PFSK-1 (cell line): ENCODE measurements at regions not wholly inside any gene's neighbourhood (a gene's known extent, or its start where the extent isn't known, plus 50 kb on each side); places are given as distances from the start of the nearest gene placed in this dataset.

Experiments
- FOXP2 ChIP-seq: optimal IDR thresholded peaks from 2 replicates; pipeline ENCODE3; 2011; ENCODE audit warnings: borderline replicate concordance, control low read depth, inconsistent platforms; ENCODE audit not compliant: insufficient read depth; ENCODE audit errors: extremely low read length, extremely low read depth
- POLR2AphosphoS5 ChIP-seq: IDR thresholded peaks from 2 replicates; pipeline ENCODE4 v1.6.1; 2012; ENCODE audit warnings: low read depth, mild to moderate bottlenecking, control low read depth, low read length, moderate library complexity
- SIN3A ChIP-seq: IDR thresholded peaks from 2 replicates; pipeline ENCODE4 v1.6.1; 2012; ENCODE audit warnings: mild to moderate bottlenecking, low read length, moderate library complexity, borderline replicate concordance; ENCODE audit not compliant: insufficient read depth
- TAF1 ChIP-seq: IDR thresholded peaks from 2 replicates; pipeline ENCODE4 v1.6.1; 2012; ENCODE audit warnings: low read length, control low read depth, borderline replicate concordance; ENCODE audit not compliant: insufficient read depth
- TF ChIP-seq, protein P1 (sequence below), 2 experiments: IDR thresholded peaks; 2 replicates each; pipeline versions ENCODE4 v1.6.1 to v1.8.0; 2011 to 2012; ENCODE audit warnings: low read depth in 2 of 2, low read length in 2 of 2, control low read depth in 1 of 2, inconsistent platforms in 1 of 2, mild to moderate bottlenecking in 1 of 2, moderate library complexity in 1 of 2; ENCODE audit not compliant: insufficient read depth in 1 of 2

DNA sequence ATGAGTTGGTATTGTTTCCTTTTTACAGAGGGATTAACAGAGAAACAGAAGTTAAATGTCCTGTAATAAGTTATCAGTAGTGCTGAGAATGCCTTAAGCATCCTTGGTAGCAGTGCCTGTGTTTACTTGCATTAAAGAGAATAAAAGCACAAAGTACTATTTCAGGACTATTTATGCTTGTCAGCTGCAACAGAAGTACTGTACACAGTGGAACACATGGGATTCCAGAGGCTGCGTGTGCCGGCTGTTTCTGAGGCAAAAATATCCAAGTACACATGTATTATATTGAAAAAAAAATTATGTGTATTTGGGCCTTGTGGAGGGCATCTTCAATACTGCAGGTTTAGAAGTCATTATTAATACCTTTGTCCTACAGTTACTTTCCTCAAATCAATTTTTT is 58.2 kb upstream of the ACTBL2 start:
- TF ChIP-seq POLR2AphosphoS5, result no peak
- no peak for TF ChIP-seq FOXP2
- TF ChIP-seq, protein P1, sequence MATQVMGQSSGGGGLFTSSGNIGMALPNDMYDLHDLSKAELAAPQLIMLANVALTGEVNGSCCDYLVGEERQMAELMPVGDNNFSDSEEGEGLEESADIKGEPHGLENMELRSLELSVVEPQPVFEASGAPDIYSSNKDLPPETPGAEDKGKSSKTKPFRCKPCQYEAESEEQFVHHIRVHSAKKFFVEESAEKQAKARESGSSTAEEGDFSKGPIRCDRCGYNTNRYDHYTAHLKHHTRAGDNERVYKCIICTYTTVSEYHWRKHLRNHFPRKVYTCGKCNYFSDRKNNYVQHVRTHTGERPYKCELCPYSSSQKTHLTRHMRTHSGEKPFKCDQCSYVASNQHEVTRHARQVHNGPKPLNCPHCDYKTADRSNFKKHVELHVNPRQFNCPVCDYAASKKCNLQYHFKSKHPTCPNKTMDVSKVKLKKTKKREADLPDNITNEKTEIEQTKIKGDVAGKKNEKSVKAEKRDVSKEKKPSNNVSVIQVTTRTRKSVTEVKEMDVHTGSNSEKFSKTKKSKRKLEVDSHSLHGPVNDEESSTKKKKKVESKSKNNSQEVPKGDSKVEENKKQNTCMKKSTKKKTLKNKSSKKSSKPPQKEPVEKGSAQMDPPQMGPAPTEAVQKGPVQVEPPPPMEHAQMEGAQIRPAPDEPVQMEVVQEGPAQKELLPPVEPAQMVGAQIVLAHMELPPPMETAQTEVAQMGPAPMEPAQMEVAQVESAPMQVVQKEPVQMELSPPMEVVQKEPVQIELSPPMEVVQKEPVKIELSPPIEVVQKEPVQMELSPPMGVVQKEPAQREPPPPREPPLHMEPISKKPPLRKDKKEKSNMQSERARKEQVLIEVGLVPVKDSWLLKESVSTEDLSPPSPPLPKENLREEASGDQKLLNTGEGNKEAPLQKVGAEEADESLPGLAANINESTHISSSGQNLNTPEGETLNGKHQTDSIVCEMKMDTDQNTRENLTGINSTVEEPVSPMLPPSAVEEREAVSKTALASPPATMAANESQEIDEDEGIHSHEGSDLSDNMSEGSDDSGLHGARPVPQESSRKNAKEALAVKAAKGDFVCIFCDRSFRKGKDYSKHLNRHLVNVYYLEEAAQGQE (IDR thresholded peaks at IDR 0.05; ENCODE audit: insufficient read depth in 1 of 2, low read depth in 2 of 2, low read length in 2 of 2), result no peak
- TF ChIP-seq TAF1, result no peak
- TF ChIP-seq SIN3A, result no peak
